ENCODE measurements at regions not wholly inside any gene's neighbourhood (a gene's known extent, or its start where the extent isn't known, plus 50 kb on each side); places are given as distances from the start of the nearest gene placed in this dataset.

DNA sequence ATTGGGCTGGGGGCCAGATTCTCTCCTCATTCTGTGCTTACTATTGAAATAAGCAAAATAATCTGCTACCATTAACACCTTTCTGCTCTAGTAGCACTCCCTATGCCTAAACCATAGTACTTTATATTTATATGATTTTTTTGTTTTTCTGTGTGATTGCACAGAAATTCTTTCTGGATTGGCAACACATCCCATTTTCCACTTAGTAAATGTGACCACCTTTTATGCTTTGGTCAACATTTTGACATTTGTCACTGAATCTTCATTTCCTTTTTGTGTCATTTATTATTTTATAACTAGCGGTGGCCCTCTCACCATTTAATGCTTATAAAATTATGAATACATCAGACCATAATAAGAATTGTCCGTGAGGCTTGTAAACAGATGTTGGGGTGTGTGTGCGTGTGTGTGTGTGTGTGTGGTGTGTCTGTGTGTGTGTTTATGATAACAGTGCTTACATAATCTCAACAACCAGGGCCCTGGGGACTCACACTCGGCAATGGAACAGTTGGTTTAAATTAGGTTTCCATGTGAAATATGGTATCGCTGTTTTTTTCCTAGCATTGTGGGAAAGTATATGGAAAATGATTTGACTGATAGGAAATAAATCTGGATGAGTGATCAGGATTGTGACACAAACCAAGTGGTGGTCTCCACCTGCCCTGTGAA is 138.9 kb downstream of the NOC3L start:
- H3K4me3 ChIP-seq (ENCODE audit: insufficient read depth, low read depth, low read length), result no peak overlapping the region
- H3K4me3 Mint-ChIP-seq (ENCODE audit: unreplicated experiment), result no peak overlapping the region
- FAIRE-seq, result no peak
- H3K4me2 ChIP-seq (ENCODE audit: low read length), result peak overlapping the region; percentile 24
- H2AFZ ChIP-seq (ENCODE audit: low read depth, low read length), result no peak overlapping the region
- H3K27me3 Mint-ChIP-seq (ENCODE audit: low read depth, unreplicated experiment), result no peaks in the 10 kb centered on the region
- no peaks in the 10 kb centered on the region for H3K27me3 ChIP-seq (ENCODE audit: insufficient read depth, low read length)
- H3K4me1 ChIP-seq (ENCODE audit: insufficient read depth, low read length), result peaks cover 10% of the 10 kb centered on the region
- H4K20me1 ChIP-seq (ENCODE audit: insufficient read depth, low read length), result no peaks in the 10 kb centered on the region
- H3K36me3 ChIP-seq (ENCODE audit: insufficient read depth, low read length), result no peaks in the 10 kb centered on the region
- no peak for DNase-seq (ENCODE audit: low read depth)
- TF ChIP-seq EZH2 (IDR thresholded peaks at IDR 0.05; ENCODE audit: insufficient read depth, low read length), result no peak
- TF ChIP-seq CTCF (IDR thresholded peaks at IDR 0.05; ENCODE audit: insufficient read depth, low read depth, low read length), result no peak
- no peaks in the 10 kb centered on the region for H3K9me3 Mint-ChIP-seq (ENCODE audit: unreplicated experiment)
- H3K27ac Mint-ChIP-seq (ENCODE audit: unreplicated experiment), result no peak overlapping the region
- no peaks in the 10 kb centered on the region for H3K9me3 ChIP-seq (ENCODE audit: insufficient read depth, low read depth, low read length)
- H3K36me3 Mint-ChIP-seq (ENCODE audit: low read depth, unreplicated experiment), result no peaks in the 10 kb centered on the region
- H3K79me2 ChIP-seq (ENCODE audit: insufficient read depth, low read length), result no peaks in the 10 kb centered on the region
- H3K9ac ChIP-seq (ENCODE audit: low read length), result no peak overlapping the region
- no peak overlapping the region for H3K27ac ChIP-seq (ENCODE audit: low read depth, low read length)
- no peaks in the 10 kb centered on the region for H3K4me1 Mint-ChIP-seq (ENCODE audit: low read depth, unreplicated experiment)

GRCh38 chr10:94224656-94225055 is 138.1 kb downstream of the NOC3L start:
- no peaks in the 10 kb centered on the region for H3K9me3 Mint-ChIP-seq (ENCODE audit: unreplicated experiment)
- Histone ChIP-seq H3K36me3 (ENCODE audit: insufficient read depth, low read length) (no peaks in the 10 kb centered on the region), H3K27me3 (ENCODE audit: insufficient read depth, low read length) (no peaks in the 10 kb centered on the region), H3K4me1 (ENCODE audit: insufficient read depth, low read length) (peaks cover 10% of the 10 kb centered on the region), H3K9ac (ENCODE audit: low read length) (no peak overlapping the region), H3K4me2 (ENCODE audit: low read length) (peak overlapping the region; percentile 24), H3K27ac (ENCODE audit: low read depth, low read length) (no peak overlapping the region), H3K4me3 (ENCODE audit: insufficient read depth, low read depth, low read length) (no peak overlapping the region), H2AFZ (ENCODE audit: low read depth, low read length) (no peak overlapping the region), H3K79me2 (ENCODE audit: insufficient read depth, low read length) (no peaks in the 10 kb centered on the region), H4K20me1 (ENCODE audit: insufficient read depth, low read length) (no peaks in the 10 kb centered on the region), H3K9me3 (ENCODE audit: insufficient read depth, low read depth, low read length) (no peaks in the 10 kb centered on the region)
- no peak overlapping the region for H3K4me3 Mint-ChIP-seq (ENCODE audit: unreplicated experiment)
- H3K36me3 Mint-ChIP-seq (ENCODE audit: low read depth, unreplicated experiment), result no peaks in the 10 kb centered on the region
- H3K27ac Mint-ChIP-seq (ENCODE audit: unreplicated experiment), result no peak overlapping the region
- FAIRE-seq (peak; percentile 91), DNase-seq (ENCODE audit: low read depth) (peak; percentile 58)
- TF ChIP-seq EZH2 (IDR thresholded peaks at IDR 0.05; ENCODE audit: insufficient read depth, low read length), result no peak
- TF ChIP-seq CTCF (IDR thresholded peaks at IDR 0.05; ENCODE audit: insufficient read depth, low read depth, low read length), result no peak
- H3K4me1 Mint-ChIP-seq (ENCODE audit: low read depth, unreplicated experiment), result no peaks in the 10 kb centered on the region
- H3K27me3 Mint-ChIP-seq (ENCODE audit: low read depth, unreplicated experiment), result no peaks in the 10 kb centered on the region

- Mint-ChIP-seq H3K27ac (ENCODE audit: unreplicated experiment) (no peak overlapping the region), H3K27me3 (ENCODE audit: low read depth, unreplicated experiment) (no peaks in the 10 kb centered on the region), H3K4me3 (ENCODE audit: unreplicated experiment) (no peak overlapping the region), H3K36me3 (ENCODE audit: low read depth, unreplicated experiment) (no peaks in the 10 kb centered on the region), H3K4me1 (ENCODE audit: low read depth, unreplicated experiment) (no peaks in the 10 kb centered on the region), H3K9me3 (ENCODE audit: unreplicated experiment) (no peaks in the 10 kb centered on the region)
- H3K36me3 ChIP-seq (ENCODE audit: insufficient read depth, low read length), result no peaks in the 10 kb centered on the region
- FAIRE-seq, result no peak
- no peaks in the 10 kb centered on the region for H4K20me1 ChIP-seq (ENCODE audit: insufficient read depth, low read length)
- no peak for DNase-seq (ENCODE audit: low read depth)
- TF ChIP-seq CTCF (IDR thresholded peaks at IDR 0.05; ENCODE audit: insufficient read depth, low read depth, low read length) (peak; percentile 22), EZH2 (IDR thresholded peaks at IDR 0.05; ENCODE audit: insufficient read depth, low read length) (no peak)
- H3K4me1 ChIP-seq (ENCODE audit: insufficient read depth, low read length), result peaks cover 10% of the 10 kb centered on the region
- H3K27ac ChIP-seq (ENCODE audit: low read depth, low read length), result no peak overlapping the region
- H3K79me2 ChIP-seq (ENCODE audit: insufficient read depth, low read length), result no peaks in the 10 kb centered on the region
- H3K4me2 ChIP-seq (ENCODE audit: low read length), result no peak overlapping the region
- H3K4me3 ChIP-seq (ENCODE audit: insufficient read depth, low read depth, low read length), result no peak overlapping the region
- H3K27me3 ChIP-seq (ENCODE audit: insufficient read depth, low read length), result no peaks in the 10 kb centered on the region
- H3K9me3 ChIP-seq (ENCODE audit: insufficient read depth, low read depth, low read length), result no peaks in the 10 kb centered on the region
- no peak overlapping the region for H2AFZ ChIP-seq (ENCODE audit: low read depth, low read length)
- no peak overlapping the region for H3K9ac ChIP-seq (ENCODE audit: low read length)
Measured at GRCh38 chr10:94225589-94225988, 137.2 kb downstream of the NOC3L start.
